B cell (primary cell): ENCODE measurements at regions not wholly inside any gene's neighbourhood (a gene's known extent, or its start where the extent isn't known, plus 50 kb on each side); places are given as distances from the start of the nearest gene placed in this dataset.

Experiments used
- ATAC-seq: fragments of 200-7000 bp; cut with Tn5 transposase; one replicate; pipeline ENCODE4 v1.10.0; 2021; ENCODE audit warnings: low read depth, mild to moderate bottlenecking, moderate number of reproducible peaks, moderate library complexity
- CTCF ChIA-PET: fragments of 350-600 bp; sonication (Branson Sonifier 250); formaldehyde crosslinking; loops from one replicate; lab custom pipeline; 2021; ENCODE audit warnings: antibody characterized with exemption, inconsistent platforms; lab: Charles Lee
- POLR2A ChIA-PET: fragments of 350-600 bp; sonication (Branson Sonifier 250); formaldehyde crosslinking; loops from one replicate; lab custom pipeline; 2021; ENCODE audit warnings: antibody characterized with exemption; lab: Charles Lee
- DNase-seq: peaks from one replicate; pipeline ENCODE4 v3.0.0; 2013
- H2AFZ ChIP-seq: 2 replicates; pipeline ENCODE4 v1.6.1; 2012; ENCODE audit warnings: mild to moderate bottlenecking, low read depth, low read length; ENCODE audit not compliant: insufficient read depth, poor library complexity, severe bottlenecking
- H3K27ac ChIP-seq, 2 donors: 1 replicate in 1 of 2; 2 replicates in 1 of 2; pipeline ENCODE4 v1.5.1; 2012 to 2013; ENCODE audit warnings: low read length in 2 of 2, mild to moderate bottlenecking in 2 of 2, moderate library complexity in 1 of 2
- H3K27me3 ChIP-seq, 4 experiments: fragments of 200-600 bp in 1 of 4; sonication (generic) in 1 of 4; replicated peaks in 1 of 4; 1 replicate in 2 of 4; 2 replicates in 2 of 4; pipeline versions ENCODE4 v1.6.1 to v1.7.0; 2013 to 2016; ENCODE audit warnings: low read length in 3 of 4, mild to moderate bottlenecking in 2 of 4, mixed read lengths in 1 of 4, moderate library complexity in 1 of 4; ENCODE audit not compliant: insufficient read depth in 4 of 4, control insufficient read depth in 3 of 4; ENCODE audit errors: control extremely low read depth in 1 of 4
- H3K36me3 ChIP-seq, 2 experiments: replicated peaks in 1 of 2; 1 replicate in 1 of 2; 2 replicates in 1 of 2; pipeline versions ENCODE4 v1.6.1 to v1.7.1; 2013; ENCODE audit warnings: low read length in 1 of 2; ENCODE audit not compliant: insufficient read depth in 2 of 2, control insufficient read depth in 1 of 2; ENCODE audit errors: control extremely low read depth in 1 of 2, extremely low read depth in 1 of 2
- H3K4me1 ChIP-seq, 2 donors: fragments of 200-600 bp in 1 of 2; sonication (generic) in 1 of 2; 1 replicate in 1 of 2; 2 replicates in 1 of 2; pipeline versions ENCODE4 v1.5.1 to v1.6.1; 2013 to 2017; ENCODE audit warnings: low read length in 2 of 2; ENCODE audit not compliant: control insufficient read depth in 2 of 2, insufficient read depth in 2 of 2
- H3K4me2 ChIP-seq: replicated peaks from 2 replicates; pipeline ENCODE3; 2012; ENCODE audit warnings: mild to moderate bottlenecking, low read depth, low read length; ENCODE audit not compliant: poor library complexity, severe bottlenecking
- H3K4me3 ChIP-seq, 5 experiments: fragments of 200-600 bp in 1 of 5; sonication (generic) in 1 of 5; 1 replicate in 3 of 5; 2 replicates in 2 of 5; pipeline versions ENCODE4 v1.5.1 to v1.7.0; 2011 to 2016; ENCODE audit warnings: low read length in 4 of 5, mild to moderate bottlenecking in 4 of 5, low read depth in 2 of 5, control low read depth in 1 of 5, moderate library complexity in 1 of 5; ENCODE audit not compliant: insufficient read depth in 1 of 5; ENCODE audit errors: control extremely low read depth in 1 of 5, extremely low read depth in 1 of 5
- H3K79me2 ChIP-seq: fragments of 200-600 bp; sonication (generic); one replicate; pipeline ENCODE4 v1.6.0; 2016; ENCODE audit warnings: low read length; ENCODE audit not compliant: control insufficient read depth, insufficient read depth
- H3K9ac ChIP-seq: fragments of 200-600 bp; sonication (generic); 2 replicates; pipeline ENCODE4 v1.6.1; 2017; ENCODE audit warnings: mild to moderate bottlenecking, low read length, moderate library complexity
- H3K9me3 ChIP-seq, 3 donors: one replicate each; pipeline versions ENCODE4 v1.6.1 to v1.7.1; 2013; ENCODE audit warnings: low read length in 2 of 3; ENCODE audit not compliant: control insufficient read depth in 2 of 3, insufficient read depth in 1 of 3; ENCODE audit errors: control extremely low read depth in 1 of 3
- H4K20me1 ChIP-seq: 2 replicates; pipeline ENCODE4 v1.6.0; 2012; ENCODE audit warnings: mild to moderate bottlenecking, low read length; ENCODE audit not compliant: insufficient read depth, control insufficient read depth, poor library complexity, severe bottlenecking
- H3K27ac Mint-ChIP-seq: one replicate; pipeline ENCODE4 v1.8.0; 2021; ENCODE audit warnings: mixed read lengths
- H3K27me3 Mint-ChIP-seq: one replicate; pipeline ENCODE4 v1.8.0; 2021; ENCODE audit warnings: mixed read lengths
- H3K4me1 Mint-ChIP-seq: one replicate; pipeline ENCODE4 v1.8.0; 2021; ENCODE audit warnings: mixed read lengths
- H3K4me3 Mint-ChIP-seq: one replicate; pipeline ENCODE4 v1.8.0; 2021; ENCODE audit warnings: mixed read lengths
- H3K9me3 Mint-ChIP-seq: one replicate; pipeline ENCODE4 v1.8.0; 2022; ENCODE audit warnings: mixed read lengths; ENCODE audit not compliant: insufficient read depth
- CTCF ChIP-seq: fragments of 200-600 bp; IDR thresholded peaks from one replicate; pipeline ENCODE4 v1.8.0; 2022; ENCODE audit warnings: antibody characterized with exemption, mild to moderate bottlenecking
- EZH2 ChIP-seq: IDR thresholded peaks from 2 replicates; pipeline ENCODE4 v1.6.1; 2012; ENCODE audit warnings: borderline replicate concordance, low read depth, mild to moderate bottlenecking, moderate library complexity, low read length; ENCODE audit not compliant: insufficient read depth, poor library complexity, severe bottlenecking
- WGBS: methylation state at CpG from one replicate; pipeline ENCODE4 v1.1.5; 2013; ENCODE audit warnings: missing lambda C conversion rate; ENCODE audit not compliant: insufficient coverage; 5-methylcytosine and 5-hydroxymethylcytosine counted together
- intact Hi-C: fragments of 100-400 bp; cut with micrococcal nuclease; formaldehyde crosslinking; loops from one replicate; pipeline ENCODE4 v1.10.0; 2022

- Histone ChIP-seq H3K79me2 (no peaks in the 10 kb centered on the region), H3K4me2 (no peak overlapping the region), H3K4me3 (no peak overlapping the region), H3K9ac (no peak overlapping the region), H3K9me3 (peaks cover 0 to 8% (median 0%) of the 10 kb centered on the region in 3 donors), H3K4me1 (peaks cover 0 to 3% of the 10 kb centered on the region in 2 donors), H4K20me1 (no peaks in the 10 kb centered on the region), H3K36me3 (no peaks in the 10 kb centered on the region), H3K27me3 (peaks cover 0 to 3% (median 0%) of the 10 kb centered on the region in 4 experiments), H2AFZ (no peak overlapping the region), H3K27ac (no peak overlapping the region)
- Mint-ChIP-seq H3K4me3 (no peak overlapping the region), H3K27ac (no peak overlapping the region), H3K9me3 (peaks cover 5% of the 10 kb centered on the region), H3K4me1 (peaks cover 4% of the 10 kb centered on the region), H3K27me3 (peaks cover 11% of the 10 kb centered on the region)
- intact Hi-C loops, result no loop called here
- WGBS, result 14% methylated on average over 1 of the region's 4 CpGs
- ATAC-seq, result no peak
- CTCF ChIA-PET, result no interaction called here
- DNase-seq, result no peak
- TF ChIP-seq EZH2, result no peak
- POLR2A ChIA-PET, result no interaction called here
Measured at GRCh38 chr1:114235960-114236359, 82.3 kb upstream of the SYT6 start.

GRCh38 chr1:114235281-114235680 lies 81.6 kb upstream of the SYT6 start:
- Histone ChIP-seq H4K20me1 (no peaks in the 10 kb centered on the region), H3K4me1 (peaks cover 0 to 3% of the 10 kb centered on the region in 2 donors), H3K9me3 (peaks cover 0 to 8% (median 0%) of the 10 kb centered on the region in 3 donors), H3K79me2 (no peaks in the 10 kb centered on the region), H2AFZ (no peak overlapping the region), H3K4me3 (no peak overlapping the region), H3K9ac (no peak overlapping the region), H3K36me3 (no peaks in the 10 kb centered on the region), H3K27me3 (peaks cover 0 to 3% (median 0%) of the 10 kb centered on the region in 4 experiments), H3K4me2 (no peak overlapping the region), H3K27ac (no peak overlapping the region)
- intact Hi-C loops, result no loop called here
- peaks cover 4% of the 10 kb centered on the region for H3K4me1 Mint-ChIP-seq
- H3K9me3 Mint-ChIP-seq, result peaks cover under 1% of the 10 kb centered on the region
- DNase-seq (no peak), ATAC-seq (no peak)
- TF ChIP-seq CTCF, result no peak
- TF ChIP-seq EZH2, result no peak
- H3K27ac Mint-ChIP-seq, result no peak overlapping the region
- H3K4me3 Mint-ChIP-seq, result no peak overlapping the region
- 56% methylated on average over 1 of the region's 3 CpGs for WGBS
- ChIA-PET CTCF (no interaction called here), POLR2A (no interaction called here)
- H3K27me3 Mint-ChIP-seq, result peaks cover 11% of the 10 kb centered on the region
